CD4-positive, alpha-beta T cell treated with Interferon gamma for 1 hour (primary cell): ENCODE measurements at regions not wholly inside any gene's neighbourhood (a gene's known extent, or its start where the extent isn't known, plus 50 kb on each side); places are given as distances from the start of the nearest gene placed in this dataset.

Experiments
- DNase-seq: peaks from one replicate; pipeline ENCODE4 v3.0.0-alpha.2; 2020

DNA sequence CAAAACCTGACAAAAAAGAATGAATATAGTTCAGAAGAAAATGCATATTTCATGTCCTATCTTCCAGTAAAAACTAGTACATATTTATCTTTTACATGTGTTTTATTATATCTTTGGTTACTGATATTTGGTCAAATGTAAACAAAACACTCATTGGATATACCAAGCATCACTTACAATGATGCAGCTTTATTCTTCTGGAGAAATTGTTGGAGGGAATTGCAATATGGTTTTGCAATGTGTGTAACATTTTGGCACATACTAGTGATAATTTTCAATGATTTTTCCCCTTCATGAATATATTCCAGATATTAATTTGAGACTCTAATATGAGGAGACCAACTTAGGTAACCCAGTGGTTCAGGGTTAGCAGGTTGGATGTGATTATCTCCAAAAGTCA, 146.1 kb downstream of the ZC3H11B start:
- no peak for DNase-seq

DNA sequence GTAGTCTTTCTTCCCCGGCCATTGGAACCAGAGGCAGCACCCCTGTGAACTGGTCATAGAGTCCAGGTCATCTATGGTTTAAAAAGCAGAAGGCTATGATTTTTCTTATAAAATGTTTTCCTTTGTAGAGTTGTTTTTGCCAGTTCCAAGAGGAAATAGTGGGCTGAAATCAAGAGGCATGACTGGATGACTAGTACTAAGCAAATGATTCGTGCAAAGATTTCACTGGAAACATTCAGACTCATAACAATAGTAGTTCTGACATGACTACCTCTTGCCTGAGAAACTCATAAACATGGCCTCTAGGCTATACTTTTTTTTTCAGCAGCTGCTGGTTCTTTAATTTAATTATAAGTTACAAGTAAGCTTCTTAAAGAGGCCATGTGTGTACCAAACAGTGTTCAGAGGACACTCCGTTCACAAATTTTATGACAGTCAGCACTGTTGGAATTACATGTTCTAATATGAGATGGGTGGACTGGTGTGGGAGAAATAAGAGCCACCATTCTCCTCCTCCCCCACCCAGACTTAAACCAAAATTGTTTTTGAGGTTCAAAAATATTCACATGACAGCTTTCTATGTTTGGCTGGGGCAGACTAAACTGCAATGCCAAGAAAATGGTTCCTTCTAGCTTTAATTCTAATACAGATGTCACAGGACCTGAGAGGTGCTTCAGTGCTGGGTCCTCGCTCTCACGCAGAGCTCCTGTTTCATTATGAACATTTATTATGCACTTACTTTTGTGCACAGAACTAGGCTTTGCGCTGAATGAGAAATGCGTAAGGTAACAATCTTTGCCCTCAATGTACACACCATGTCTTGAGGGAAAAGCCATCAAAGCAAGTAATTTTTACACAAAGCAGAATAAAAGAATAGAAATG, 147.5 kb downstream of the ZC3H11B start:
- DNase-seq: no peak

DNA sequence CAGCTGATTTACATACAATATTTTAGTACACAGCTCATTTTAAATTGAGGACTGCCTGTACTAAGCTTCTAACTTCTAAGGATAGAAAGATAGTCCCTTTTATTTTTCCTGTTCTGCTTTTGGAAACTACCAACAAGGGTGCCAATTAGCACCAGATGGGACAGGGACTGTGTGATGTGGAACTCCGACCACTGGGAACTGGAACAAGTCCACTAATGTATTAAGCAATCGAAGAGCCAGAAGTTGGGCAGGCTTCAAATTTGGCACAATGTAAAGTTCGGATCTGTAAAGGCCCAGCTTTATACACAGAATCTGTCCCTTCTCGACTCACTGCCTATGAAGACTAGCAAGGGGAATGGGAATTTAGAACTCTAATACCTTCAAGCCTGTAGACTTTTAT, 149.3 kb downstream of the ZC3H11B start:
- no peak for DNase-seq

DNA sequence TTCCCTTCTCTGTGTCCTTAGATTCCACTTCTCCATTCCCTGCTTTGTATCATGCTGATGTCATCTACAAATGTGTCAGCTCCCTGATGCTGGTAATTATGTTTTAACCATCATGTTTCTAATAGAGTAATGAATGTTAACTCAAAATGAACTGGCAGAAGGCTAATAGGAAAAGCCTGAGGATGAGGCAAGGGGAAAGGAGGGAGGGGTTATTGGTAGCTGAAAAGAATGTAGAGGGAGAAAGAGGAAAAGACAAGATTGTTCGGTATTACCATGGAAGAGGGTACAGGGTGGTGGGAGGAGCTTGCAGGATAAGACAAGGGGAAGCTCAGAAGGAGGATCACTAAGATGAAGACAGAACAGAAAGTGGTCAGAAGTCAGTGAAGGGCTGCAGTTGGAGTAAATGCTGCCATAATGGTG, 150.9 kb downstream of the ZC3H11B start:
- no peak for DNase-seq

DNA sequence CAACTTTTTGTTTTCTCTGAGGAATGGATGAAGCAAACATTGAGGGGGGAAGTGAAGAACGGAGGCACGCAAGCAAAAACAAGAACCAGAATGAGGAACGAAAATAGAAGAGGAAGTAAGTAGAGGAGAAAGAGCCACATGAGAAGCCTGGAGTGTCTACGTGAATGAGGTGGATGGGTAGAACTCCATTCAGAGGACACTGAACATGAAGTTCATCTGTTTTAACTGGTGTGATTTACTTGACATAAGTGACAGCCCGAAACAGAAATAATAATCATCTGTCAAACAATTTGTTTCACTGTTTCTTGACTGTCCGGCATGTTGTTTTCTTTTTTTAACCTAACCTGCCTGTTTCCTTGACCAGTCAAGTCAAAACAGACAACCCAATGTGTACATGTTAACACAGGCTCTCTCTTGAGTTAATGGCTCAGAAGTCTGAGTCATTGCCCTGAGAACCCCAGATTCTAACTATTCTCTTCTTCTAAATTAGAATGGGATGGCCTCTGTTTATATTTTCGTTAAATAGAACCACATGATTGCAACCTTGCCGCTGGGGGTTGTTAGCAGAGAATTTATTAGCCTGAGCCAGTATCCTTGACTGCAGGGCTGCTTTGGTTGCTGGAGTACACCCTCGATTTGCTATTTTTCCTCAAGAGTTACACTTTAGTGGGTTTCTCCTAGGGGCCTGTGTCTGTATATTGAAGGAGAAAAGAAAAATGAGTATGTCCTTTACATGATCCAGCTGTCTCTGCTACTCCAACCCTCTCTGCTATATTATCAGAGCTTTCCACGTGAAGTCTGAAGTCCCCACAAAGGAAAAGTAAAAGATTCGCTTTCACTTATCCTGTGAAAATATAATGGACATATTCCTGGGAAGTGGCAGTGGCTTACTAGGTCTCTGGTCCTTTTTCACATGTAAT, 151.7 kb downstream of the ZC3H11B start:
- peak; percentile 3 for DNase-seq

DNA sequence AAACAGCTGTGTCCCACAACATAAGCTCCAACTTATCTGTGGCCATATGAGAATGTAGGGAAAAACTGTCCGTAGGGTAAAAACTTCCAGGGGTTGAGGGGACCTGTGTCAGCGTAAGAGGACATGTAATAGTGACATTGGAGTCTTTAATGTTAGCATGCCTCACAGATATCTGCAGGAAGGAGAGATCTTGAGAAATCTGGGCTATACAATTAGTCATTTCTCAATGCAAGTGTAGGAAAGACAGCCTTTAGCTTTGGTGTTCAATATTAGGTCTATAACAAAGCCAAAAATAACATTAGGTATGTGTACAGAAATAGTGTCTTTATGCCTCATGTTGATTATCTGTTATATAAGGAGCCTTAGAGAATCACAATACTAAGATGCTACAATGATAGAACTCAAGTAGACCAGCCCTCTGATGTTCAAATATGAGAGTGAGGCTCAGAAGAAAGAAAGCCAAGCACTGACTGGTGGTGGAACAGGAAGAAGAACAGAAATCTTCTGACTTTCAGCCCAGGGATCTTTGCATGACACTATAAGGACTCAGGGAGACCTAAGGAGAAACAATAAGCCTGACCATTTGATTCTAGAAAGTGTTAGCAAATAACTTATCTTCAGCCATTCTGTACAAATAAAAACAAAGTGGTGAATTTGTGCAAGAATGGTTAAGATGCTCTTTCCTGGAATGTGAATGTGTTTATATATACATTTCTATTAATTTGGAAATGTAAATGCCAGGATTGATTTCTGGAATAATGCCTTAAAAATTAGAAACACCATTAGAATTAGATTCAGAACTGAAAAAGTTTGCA, 152.6 kb downstream of the ZC3H11B start:
- no peak for DNase-seq

DNA sequence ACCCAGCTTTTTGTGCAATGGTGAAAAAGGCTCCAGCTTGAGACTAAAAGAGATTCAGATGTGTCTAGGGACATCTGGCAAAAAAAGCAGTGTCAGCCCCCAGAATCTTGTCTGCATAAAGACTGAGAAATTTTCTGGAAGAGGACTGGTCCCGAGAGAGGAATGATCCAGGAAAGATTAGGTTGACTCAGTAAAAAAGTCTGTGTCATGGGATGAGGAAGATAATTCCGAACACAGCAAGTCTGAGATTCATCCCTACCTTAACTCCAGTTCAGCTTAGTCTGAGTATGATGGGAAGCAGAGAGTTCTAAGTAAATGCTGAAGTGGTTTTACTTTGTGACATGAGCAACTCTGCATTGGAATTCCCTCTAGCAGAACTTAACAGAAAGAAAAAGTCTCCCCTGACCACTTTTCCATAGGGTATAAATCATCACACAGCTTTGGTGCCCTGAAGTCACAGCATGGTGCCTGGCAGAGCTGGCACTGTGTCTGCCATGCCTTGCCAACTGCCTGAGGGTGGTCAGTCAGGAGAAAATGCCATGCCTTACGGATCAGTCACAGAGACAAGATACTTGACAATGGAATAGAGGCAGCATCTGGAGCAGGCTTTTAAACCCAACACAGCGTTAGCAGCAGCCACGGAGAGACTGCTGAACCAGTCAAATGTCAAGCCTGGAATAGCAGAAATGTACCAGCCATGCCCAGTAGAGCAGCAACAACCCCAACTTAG, 153.4 kb downstream of the ZC3H11B start:
- DNase-seq: no peak

DNA sequence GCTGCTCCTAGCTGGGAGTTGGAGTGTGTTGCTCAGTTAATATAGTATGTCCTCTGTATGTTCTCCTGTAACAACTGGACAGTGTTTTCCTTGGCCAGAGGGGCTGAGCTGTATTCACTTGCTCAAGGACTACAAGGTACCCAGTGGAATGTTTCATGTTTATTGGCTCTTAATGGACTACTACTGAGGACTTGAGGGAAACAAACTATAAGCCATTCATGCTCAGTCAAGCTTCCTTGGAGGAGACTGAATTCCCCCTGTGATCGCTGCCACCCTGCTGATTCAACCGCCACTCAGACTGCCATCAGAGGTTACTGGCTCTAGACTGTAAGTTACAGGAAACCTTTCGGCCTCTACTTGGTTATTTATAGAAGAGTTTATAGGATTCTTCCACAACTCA, 166.6 kb downstream of the ZC3H11B start:
- no peak for DNase-seq

DNA sequence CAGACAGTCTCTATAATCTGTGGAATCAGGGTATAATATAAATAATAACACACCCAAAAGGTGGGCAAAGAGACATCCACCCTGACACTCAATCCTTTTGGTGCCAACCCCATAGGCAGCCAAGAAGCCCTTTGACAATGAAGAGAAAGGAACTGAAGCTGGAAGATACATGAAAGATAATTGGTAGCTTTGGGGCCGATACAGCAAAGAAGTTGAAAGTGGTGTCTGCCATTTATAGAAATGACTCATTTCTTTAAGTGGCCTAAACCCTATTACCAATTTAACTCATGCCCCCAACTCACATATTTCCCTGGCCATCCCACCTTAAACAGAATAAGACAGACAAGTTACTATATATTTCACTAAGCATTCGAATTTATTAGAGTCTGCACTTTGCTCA, 167.0 kb downstream of the ZC3H11B start:
- no peak for DNase-seq

DNA sequence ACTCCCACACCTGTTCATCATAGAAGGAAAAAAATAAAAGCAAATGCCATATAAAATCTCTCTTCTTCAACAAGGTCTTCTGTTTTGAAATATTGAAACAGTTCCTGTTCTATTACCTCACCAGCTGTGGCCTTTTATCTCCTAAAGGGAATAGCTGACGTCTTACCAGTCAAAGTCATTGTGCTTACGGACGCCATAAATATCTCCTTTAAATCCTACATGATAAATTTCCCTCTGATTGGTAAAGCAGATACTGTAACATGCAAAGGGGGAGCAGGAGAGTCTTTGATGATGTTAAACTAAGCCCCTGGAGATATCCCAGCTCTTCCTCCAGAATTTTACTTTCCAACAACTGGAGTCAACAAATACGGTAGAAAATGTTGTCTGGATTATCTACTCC, 168.4 kb downstream of the ZC3H11B start:
- DNase-seq: no peak

DNA sequence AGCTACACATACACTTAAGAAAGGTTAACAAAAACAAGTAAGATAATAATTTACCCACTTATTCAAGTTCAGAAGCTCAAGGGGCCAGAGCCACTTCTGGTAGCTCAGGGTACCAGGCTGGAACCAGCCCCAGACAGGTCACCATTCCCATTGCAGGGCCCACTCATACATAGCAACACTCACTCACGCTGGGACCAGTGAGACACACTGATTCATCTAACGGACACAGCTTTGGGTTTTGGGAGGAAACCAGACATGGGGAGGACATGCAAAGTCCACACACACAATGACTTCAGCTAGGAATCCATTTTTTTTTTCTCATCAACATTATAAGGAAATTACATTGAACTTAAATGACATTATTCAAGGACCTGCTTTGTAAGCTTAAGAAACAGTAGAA, 169.1 kb downstream of the ZC3H11B start:
- no peak for DNase-seq

DNA sequence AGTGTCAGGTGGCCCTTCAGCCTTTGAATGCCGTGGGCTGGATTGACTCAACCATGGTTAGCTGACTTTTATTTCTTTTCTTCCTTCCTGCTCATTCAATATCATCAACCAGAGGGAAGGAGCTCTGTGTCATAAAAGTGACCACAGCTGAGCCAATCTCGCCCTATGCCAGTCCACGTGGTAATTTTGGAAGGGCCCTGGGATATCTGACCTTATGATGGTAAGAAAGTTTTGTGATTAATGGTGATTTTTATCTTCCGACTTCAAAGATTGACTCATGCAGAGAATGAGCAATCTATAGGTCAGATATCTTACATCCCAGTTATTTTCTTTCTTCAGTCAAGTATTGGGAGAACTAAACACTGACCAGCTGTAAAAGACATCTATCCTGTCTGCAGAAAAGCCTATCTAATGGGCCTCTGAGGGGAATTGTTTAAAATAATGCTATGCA, 170.3 kb downstream of the ZC3H11B start:
- no peak for DNase-seq

DNA sequence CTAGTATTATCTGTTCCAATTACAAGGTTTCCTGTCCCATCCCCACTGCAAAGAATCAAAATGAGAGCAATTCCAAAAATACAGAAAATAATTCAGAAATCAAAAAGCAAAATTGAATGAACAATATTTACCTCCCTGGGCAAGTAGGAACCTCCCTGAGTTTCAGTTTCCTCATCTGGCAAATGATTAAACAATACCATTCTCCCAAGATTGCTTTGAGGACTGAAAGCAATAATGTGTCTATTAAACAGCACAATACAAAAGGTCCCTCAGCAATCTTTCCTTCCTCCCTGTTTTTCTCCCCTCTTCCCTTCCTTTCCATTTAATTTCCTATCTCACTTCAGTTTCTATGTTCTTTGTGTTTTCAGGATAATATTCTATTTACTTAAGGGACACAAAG, 171.0 kb downstream of the ZC3H11B start:
- DNase-seq: no peak

DNA sequence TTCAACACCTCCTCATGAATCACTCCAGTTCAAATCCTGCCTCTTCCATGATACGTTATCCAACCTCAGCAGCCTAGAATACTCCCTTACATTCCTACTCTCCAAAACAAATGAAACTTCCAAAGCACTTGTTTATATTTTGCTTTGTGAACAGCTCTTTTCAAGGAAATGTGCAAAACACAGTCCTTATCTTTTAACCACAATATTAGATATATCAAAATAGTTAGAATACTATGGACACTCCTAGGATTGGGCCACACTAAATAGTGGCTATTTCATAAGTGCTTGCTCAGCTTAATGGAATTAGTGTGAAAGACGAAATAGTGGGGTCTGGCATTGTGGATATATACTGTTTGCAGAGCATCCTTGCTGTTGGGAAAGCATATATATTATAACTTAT, 173.5 kb downstream of the ZC3H11B start:
- DNase-seq: no peak

DNA sequence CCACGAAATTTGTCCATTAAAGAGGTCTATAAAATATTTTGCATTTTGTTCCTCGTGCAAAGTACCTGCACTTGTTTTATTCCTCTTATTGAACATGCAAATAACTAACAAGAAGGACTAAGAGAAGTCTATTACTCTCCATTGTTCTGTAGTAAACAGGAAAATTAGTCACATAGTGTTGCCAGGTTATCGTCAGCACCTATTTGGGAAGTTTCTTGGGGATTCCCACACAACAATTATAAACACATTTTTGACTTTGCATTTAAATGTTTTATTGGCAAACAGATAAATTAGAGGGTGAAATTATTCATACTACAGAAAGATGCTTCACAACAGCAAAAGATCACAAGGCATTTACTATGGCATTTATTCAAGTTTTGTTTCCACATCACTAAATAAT, 174.5 kb downstream of the ZC3H11B start:
- DNase-seq: no peak

DNA sequence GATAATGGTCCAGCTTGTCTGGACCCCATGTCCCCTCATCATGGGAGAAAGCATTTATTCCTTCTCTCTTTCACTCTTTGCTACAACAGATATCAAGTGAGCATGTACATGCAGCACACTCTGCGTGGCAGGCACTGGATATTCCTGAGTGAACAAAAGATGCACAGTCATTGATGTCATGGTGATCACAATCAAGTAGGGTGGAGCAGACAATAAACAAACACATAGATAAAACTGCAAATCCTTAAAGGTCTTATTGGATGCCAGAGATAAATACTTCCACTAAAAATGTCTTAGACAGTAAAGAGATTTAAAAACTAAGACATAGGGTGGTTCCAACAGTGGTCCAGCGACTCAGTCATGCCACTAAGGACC, 178.0 kb downstream of the ZC3H11B start:
- no peak for DNase-seq

DNA sequence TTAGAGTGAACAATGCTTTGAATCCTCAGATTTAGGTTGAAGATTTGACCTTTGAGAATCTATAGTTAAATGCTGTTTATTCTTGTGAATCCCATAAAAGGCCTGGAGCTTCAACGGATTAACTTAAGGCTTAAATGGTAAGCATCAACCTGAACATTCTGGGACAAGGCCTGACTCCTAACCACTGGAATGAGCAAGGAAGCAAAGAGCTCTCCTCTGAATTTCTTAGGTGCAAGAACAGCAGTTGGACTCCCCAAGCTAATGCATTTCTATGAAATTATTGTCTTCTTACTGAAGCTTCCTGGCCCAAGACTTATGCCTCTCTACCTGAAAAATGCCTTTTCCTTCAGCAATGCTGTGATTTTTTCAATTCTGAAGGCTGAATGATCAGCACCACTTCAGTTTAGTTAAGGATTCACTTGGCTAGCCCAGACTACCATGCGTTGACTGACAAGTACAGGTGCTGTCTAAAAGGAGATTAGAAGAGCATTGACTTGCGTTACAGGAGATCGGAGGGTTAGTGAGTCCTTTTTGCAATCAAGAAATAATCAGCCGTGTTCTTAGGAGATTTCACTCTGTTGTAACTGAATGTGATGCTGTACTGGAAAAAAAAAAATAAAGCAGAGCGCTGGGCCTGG, 178.5 kb downstream of the ZC3H11B start:
- no peak for DNase-seq

DNA sequence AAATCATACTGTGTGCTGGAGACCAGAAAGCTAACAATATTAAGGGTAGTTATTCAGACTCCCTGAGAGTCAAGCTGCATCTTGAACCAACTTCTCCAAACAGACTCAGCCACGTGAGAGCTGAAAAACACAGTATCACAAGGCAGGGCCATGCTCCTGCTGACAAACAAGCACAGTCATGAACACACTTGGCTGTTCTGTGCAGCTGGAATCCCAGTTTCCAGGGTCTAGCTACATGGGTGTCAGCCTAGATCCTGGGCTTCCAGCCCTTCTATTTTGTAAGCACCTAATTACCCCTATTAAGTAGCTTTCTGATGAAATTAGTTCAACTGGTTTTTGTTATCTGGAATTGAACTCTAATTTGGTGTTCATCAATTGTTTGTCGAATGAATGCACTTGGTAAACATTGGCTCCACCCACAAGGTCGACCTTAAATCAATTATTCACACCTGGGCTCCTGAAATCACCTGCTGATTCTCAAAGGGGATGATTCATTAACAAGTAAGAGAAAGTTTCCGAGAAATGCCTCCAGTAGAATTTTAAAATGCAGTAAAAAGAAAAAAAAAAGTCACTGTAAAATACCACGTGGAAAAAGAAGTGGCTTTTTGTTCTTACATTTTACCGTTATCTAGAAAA, 179.3 kb downstream of the ZC3H11B start:
- no peak for DNase-seq

DNA sequence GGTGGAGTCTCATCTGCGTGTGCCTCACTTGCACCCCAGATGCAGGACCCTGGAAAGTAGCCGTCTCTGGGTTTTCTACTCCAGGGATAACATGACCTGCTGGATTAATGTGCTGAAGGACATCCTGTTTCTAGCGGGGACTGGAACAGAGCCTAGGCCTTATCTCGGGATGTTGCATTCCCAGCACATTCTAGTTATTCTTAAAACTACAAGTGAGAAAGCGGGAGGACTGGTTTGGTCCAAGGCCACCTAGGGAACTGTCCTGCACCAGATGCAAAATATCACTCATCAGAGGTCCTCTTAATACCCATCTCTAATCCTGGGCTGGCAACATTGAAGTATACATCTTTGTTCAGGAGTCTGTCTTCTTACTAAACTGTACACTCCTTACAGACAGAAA, 179.9 kb downstream of the ZC3H11B start:
- DNase-seq: no peak

DNA sequence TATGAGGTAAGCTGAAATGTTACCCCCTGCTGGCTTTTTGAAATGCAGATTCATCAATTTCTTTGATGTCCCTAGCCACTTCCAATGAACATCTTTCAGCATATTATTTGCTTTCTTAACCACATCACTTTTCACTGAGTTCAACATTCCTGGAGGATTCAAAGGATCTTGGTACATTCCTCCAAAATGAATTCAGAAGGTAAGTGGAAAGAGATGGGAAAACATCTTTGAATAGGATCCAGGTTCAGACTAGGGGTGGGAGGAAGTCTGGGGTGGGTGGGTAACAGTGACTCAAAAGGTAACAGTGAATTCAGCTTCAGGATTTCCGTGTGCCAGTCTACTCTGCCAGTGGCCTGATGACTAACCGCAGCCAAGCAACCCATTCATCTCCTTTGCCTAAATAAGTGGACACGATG, 180.7 kb downstream of the ZC3H11B start:
- no peak for DNase-seq

DNA sequence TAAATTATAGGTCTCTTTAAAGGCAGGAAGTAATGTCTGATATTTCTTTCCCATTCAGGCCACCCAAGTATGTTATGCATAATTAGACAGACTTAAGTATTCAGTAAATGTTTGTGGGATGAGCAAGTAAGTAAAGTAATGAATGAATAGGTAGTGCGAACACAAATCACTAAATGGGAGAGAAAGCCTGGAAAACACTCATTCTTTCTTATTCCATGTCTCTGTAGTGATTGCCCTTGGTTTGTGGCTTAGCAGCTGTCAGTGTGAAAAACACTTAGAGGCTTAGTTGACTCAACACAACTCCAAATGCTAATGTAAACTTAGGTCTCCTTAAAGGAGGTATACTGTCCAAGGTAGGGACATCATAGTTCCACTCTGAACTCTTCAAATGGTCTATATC, 182.5 kb downstream of the ZC3H11B start:
- DNase-seq: no peak
